HG02884 (cell line): ENCODE measurements at regions not wholly inside any gene's neighbourhood (a gene's known extent, or its start where the extent isn't known, plus 50 kb on each side); places are given as distances from the start of the nearest gene placed in this dataset.
A peak's percentile ranks its signal among the peaks of the same experiment; 100 is the strongest.
"Not testable (repeated sequence)": the region's sequence is repeated elsewhere in the genome, so short reads cannot be mapped to it uniquely, and the experiment has no call there.

ENCODE experiments used
- ATAC-seq: cut with Tn5 transposase; IDR thresholded peaks from one replicate; pipeline ENCODE4 v1.9.1; 2021; ENCODE audit warnings: mild to moderate bottlenecking, moderate library complexity; ENCODE audit not compliant: unreplicated experiment

GRCh38 chr20:48366230-48366629 is 461.6 kb downstream of the PREX1 start:
- no peak for ATAC-seq

- ATAC-seq: no peak
These were observed 462.9 kb downstream of the PREX1 start for GRCh38 chr20:48364688-48365421.

GRCh38 chr20:48364055-48364454 is 463.7 kb downstream of the PREX1 start:
- ATAC-seq: no peak

GRCh38 chr20:48360342-48360975 is 467.3 kb downstream of the PREX1 start:
- ATAC-seq: peak; percentile 52

GRCh38 chr20:48359692-48360341 is 468.0 kb downstream of the PREX1 start:
- peak; percentile 67 for ATAC-seq

GRCh38 chr20:48359055-48359390 is 468.8 kb downstream of the PREX1 start:
- ATAC-seq: not testable (repeated sequence)

GRCh38 chr20:48358176-48359054 is 469.4 kb downstream of the PREX1 start:
- ATAC-seq: no peak

- ATAC-seq: no peak
These were observed 470.1 kb downstream of the PREX1 start for GRCh38 chr20:48357714-48358113.

GRCh38 chr20:48354903-48355302 is 472.9 kb downstream of the PREX1 start:
- no peak for ATAC-seq

GRCh38 chr20:48354320-48354876 is 473.4 kb downstream of the PREX1 start:
- no peak for ATAC-seq

- no peak for ATAC-seq
These were observed 475.2 kb downstream of the PREX1 start for GRCh38 chr20:48352628-48353027.

GRCh38 chr20:48352042-48352441 is 475.8 kb downstream of the PREX1 start:
- no peak for ATAC-seq

- no peak for ATAC-seq
These were observed 477.3 kb downstream of the PREX1 start for GRCh38 chr20:48350313-48350988.

GRCh38 chr20:48349656-48350055 is 478.1 kb downstream of the PREX1 start:
- no peak for ATAC-seq

- ATAC-seq: no peak
These were observed 479.8 kb downstream of the PREX1 start for GRCh38 chr20:48348022-48348421.

- no peak for ATAC-seq
These were observed 484.8 kb downstream of the PREX1 start for GRCh38 chr20:48342822-48343513.

GRCh38 chr20:48340883-48341281 is 486.9 kb downstream of the PREX1 start:
- ATAC-seq: no peak

GRCh38 chr20:48339986-48340882 is 487.6 kb downstream of the PREX1 start:
- ATAC-seq: no peak
